Dedifferentiated amniotic fluid mesenchymal stem cell (primary cell): ENCODE measurements at regions not wholly inside any gene's neighbourhood (a gene's known extent, or its start where the extent isn't known, plus 50 kb on each side); places are given as distances from the start of the nearest gene placed in this dataset.

Source experiments
- DNase-seq: peaks from one replicate; pipeline ENCODE4 v3.0.0-alpha.2; 2016; ENCODE audit errors: extremely low spot score

- DNase-seq: no peak
These were observed 142.0 kb upstream of the APCDD1 start for GRCh38 chr18:10312326-10313015.

GRCh38 chr18:10313016-10313342 lies 141.5 kb upstream of the APCDD1 start:
- DNase-seq: no peak

GRCh38 chr18:10314066-10314465 lies 140.4 kb upstream of the APCDD1 start:
- DNase-seq: no peak

- no peak for DNase-seq
These were observed 138.9 kb upstream of the APCDD1 start for GRCh38 chr18:10315522-10315921.

- DNase-seq: no peak
These were observed 137.7 kb upstream of the APCDD1 start for GRCh38 chr18:10316778-10317177.

- DNase-seq: no peak
These were observed 136.4 kb upstream of the APCDD1 start for GRCh38 chr18:10317864-10318690.

GRCh38 chr18:10318691-10318970 lies 135.8 kb upstream of the APCDD1 start:
- no peak for DNase-seq

- DNase-seq: no peak
These were observed 135.4 kb upstream of the APCDD1 start for GRCh38 chr18:10319026-10319425.

- no peak for DNase-seq
These were observed 134.4 kb upstream of the APCDD1 start for GRCh38 chr18:10319914-10320600.

- no peak for DNase-seq
These were observed 133.6 kb upstream of the APCDD1 start for GRCh38 chr18:10320791-10321190.

- DNase-seq: no peak
These were observed 132.9 kb upstream of the APCDD1 start for GRCh38 chr18:10321576-10321975.

- DNase-seq: no peak
These were observed 132.4 kb upstream of the APCDD1 start for GRCh38 chr18:10322004-10322403.

GRCh38 chr18:10322435-10322834 lies 132.0 kb upstream of the APCDD1 start:
- DNase-seq: no peak

GRCh38 chr18:10329101-10329500 lies 125.3 kb upstream of the APCDD1 start:
- DNase-seq: no peak

GRCh38 chr18:10330428-10330827 lies 124.0 kb upstream of the APCDD1 start:
- no peak for DNase-seq

GRCh38 chr18:10332452-10332851 lies 122.0 kb upstream of the APCDD1 start:
- no peak for DNase-seq

- DNase-seq: no peak
These were observed 117.6 kb upstream of the APCDD1 start for GRCh38 chr18:10336749-10337350.

- no peak for DNase-seq
These were observed 113.6 kb upstream of the APCDD1 start for GRCh38 chr18:10340821-10341220.

GRCh38 chr18:10343778-10344177 lies 110.7 kb upstream of the APCDD1 start:
- no peak for DNase-seq

- DNase-seq: no peak
These were observed 107.6 kb upstream of the APCDD1 start for GRCh38 chr18:10346749-10347415.

GRCh38 chr18:10349561-10349960 lies 104.9 kb upstream of the APCDD1 start:
- DNase-seq: no peak

GRCh38 chr18:10350661-10351060 lies 103.8 kb upstream of the APCDD1 start:
- DNase-seq: no peak
